ENCODE measurements at regions not wholly inside any gene's neighbourhood (a gene's known extent, or its start where the extent isn't known, plus 50 kb on each side); places are given as distances from the start of the nearest gene placed in this dataset.

GRCh38 chr9:115930472-115930871 is 223.1 kb upstream of the PAPPA start:
- TF ChIP-seq CTCF (conservative IDR thresholded peaks at IDR 0.05; ENCODE audit: low read length) (no peak), EZH2phosphoT487 (IDR thresholded peaks at IDR 0.05; ENCODE audit: borderline replicate concordance) (no peak)

Measured in Loucy (cell line).